GM13976 (cell line): ENCODE measurements at regions not wholly inside any gene's neighbourhood (a gene's known extent, or its start where the extent isn't known, plus 50 kb on each side); places are given as distances from the start of the nearest gene placed in this dataset.

Experiments used
- DNase-seq: peaks from one replicate; pipeline ENCODE4 v3.0.0; 2012; ENCODE audit warnings: low spot score
- in situ Hi-C: fragments of 300-500 bp; cut with MboI; formaldehyde crosslinking; loops from one replicate; pipeline ENCODE4 v1.12.0; 2022; ENCODE audit warnings: low sequenced_read_pairs, mixed read lengths, inconsistent platforms; ENCODE audit not compliant: unreplicated experiment
- TF ChIP-seq, protein P1 (sequence below): IDR thresholded peaks from 2 replicates; pipeline ENCODE4 v1.5.1; 2012; ENCODE audit warnings: borderline replicate concordance, mild to moderate bottlenecking; ENCODE audit not compliant: insufficient read depth; ENCODE audit errors: extremely low read depth, missing control alignments, control extremely low read depth

DNA sequence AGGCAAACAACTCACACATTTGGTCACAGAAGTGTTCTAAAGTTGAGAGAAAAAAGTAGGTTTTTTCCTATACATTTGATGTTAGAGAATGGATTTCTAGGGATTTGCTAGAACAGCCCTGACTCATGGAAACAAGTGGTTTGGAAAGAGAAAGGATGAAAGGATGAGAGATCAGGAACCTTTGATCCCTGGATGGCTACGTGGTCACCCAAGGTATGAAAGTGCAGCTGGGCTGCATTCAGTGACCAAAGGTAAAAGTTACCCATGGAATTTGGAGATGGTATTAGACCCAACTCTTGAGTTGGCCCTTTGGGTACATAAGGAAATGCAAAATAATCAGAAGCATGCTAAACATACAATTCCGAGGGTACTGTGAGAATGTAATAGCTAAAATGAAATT, 61.3 kb upstream of the SPIN1 start:
- DNase-seq, result no peak
- in situ Hi-C loops, result no loop called here
- TF ChIP-seq, protein P1, sequence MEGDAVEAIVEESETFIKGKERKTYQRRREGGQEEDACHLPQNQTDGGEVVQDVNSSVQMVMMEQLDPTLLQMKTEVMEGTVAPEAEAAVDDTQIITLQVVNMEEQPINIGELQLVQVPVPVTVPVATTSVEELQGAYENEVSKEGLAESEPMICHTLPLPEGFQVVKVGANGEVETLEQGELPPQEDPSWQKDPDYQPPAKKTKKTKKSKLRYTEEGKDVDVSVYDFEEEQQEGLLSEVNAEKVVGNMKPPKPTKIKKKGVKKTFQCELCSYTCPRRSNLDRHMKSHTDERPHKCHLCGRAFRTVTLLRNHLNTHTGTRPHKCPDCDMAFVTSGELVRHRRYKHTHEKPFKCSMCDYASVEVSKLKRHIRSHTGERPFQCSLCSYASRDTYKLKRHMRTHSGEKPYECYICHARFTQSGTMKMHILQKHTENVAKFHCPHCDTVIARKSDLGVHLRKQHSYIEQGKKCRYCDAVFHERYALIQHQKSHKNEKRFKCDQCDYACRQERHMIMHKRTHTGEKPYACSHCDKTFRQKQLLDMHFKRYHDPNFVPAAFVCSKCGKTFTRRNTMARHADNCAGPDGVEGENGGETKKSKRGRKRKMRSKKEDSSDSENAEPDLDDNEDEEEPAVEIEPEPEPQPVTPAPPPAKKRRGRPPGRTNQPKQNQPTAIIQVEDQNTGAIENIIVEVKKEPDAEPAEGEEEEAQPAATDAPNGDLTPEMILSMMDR, result no peak

DNA sequence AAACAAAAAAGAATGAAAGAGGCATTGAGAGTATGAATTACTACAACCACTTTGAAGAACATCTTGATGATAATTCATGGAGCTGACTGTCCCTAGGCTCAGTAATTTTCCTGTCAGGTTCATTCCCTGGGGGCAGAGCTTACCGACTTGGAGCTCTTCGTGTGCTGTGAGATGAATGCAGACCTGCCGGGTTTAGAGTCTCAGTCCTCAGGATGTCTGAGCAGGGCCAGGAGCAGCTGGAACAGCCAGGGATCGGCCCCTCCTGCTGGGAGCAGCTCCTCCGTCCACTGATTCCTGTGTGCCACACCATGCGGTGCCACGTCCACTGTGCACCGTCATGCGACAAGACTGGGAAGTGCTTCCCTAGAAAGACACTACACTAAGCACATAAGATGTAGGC, 62.2 kb upstream of the SPIN1 start:
- TF ChIP-seq, protein P1, result no peak
- in situ Hi-C loops, result no loop called here
- DNase-seq, result no peak

DNA sequence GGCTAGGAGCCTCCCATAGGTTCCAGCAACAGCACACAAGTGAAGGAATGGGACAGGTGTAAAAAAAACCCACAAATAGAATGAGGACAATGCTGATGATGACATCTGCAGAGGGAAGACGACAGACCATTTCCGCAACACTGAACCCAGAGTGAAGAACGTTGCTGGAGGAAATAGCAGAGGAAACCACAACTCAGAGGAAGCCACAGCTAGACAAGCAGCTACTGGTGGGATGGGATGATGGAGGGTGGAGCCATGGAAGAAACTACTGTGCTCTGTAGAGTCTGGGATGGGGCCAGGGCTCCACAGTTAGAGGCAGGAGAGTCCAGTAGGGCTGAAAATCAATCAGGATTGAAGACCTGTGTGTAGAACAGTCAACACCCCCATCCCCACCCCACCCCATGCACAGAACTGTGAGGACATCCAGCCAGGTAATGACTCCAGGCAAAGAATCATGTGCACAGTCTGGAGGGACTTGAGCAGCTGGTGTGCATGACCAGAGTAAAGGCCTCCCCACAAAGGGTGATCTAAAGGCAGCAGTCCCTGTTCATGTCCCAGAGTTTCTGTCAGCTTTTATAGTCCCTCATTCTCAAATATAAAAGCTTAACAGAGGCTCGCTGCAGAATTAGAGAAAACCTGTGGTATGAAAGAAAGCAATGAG, 65.2 kb upstream of the SPIN1 start:
- no peak for DNase-seq
- in situ Hi-C loops, result no loop called here
- TF ChIP-seq, protein P1, result no peak

- in situ Hi-C loops, result no loop called here
Observed at GRCh38 chr9:88321764-88322163, 66.5 kb upstream of the SPIN1 start.

GRCh38 chr9:88320748-88321415, 67.4 kb upstream of the SPIN1 start:
- TF ChIP-seq, protein P1, result no peak
- in situ Hi-C loops, result no loop called here
- DNase-seq, result no peak

More at GRCh38 chr9:88321764-88322163, 66.5 kb upstream of the SPIN1 start:
- DNase-seq, result no peak
- TF ChIP-seq, protein P1, result no peak

DNA sequence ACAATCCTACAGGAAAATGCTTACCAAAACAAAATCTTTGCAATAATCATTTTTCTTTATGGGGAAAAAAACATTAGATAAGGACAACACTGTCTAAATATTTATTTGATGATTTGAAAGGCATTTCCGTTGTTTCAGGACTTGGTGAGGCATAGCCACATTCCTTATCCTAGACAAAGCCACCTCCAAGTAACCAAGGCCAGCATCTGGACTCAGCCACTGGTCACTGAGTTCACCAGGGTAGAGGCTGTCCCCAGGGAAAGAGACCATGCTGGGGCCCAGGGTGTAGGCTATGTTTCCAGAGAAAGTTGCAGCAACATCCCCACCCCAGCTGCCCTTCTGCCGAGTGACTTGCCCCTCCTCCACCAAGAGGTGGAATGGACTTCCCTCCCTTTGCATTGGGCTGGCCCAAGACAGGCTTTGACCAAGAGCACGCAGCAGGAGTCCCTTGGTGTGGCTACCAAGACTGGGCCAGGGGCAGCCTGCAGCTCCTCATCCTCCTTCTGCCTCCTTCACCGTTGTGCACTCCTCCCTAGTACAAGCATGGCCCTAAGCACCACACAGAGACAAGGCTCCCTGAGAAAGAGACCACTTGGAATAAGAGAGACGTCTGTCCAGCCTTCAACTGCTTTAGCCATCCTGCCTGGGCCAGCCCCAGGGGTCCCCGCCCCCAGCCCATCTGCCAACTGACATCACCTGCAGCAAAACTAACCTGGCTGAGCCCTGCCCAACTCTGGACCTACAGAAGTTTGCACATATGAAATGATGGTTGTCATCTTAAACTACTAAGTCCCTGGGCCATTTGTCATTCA, 68.1 kb upstream of the SPIN1 start:
- in situ Hi-C loops, result no loop called here
- no peak for DNase-seq
- TF ChIP-seq, protein P1, result no peak
